ENCODE measurements at regions not wholly inside any gene's neighbourhood (a gene's known extent, or its start where the extent isn't known, plus 50 kb on each side); places are given as distances from the start of the nearest gene placed in this dataset.

- no peak for TF ChIP-seq ATF2 (CRISPR knock-in tag; IDR thresholded peaks at IDR 0.05; ENCODE audit: borderline replicate concordance, low read depth)
- TF ChIP-seq SMAD4 (CRISPR knock-in tag; IDR thresholded peaks at IDR 0.05) = no peak
Observed at GRCh38 chr12:75848961-75849360, 182.6 kb downstream of the PHLDA1 start (continued).

- DNase-seq (ENCODE audit: low spot score) (no peak), ATAC-seq (no peak)
- ChIA-PET POLR2A (no interaction called here), CTCF (interaction anchor here (0.6 to 1.3 kb wide), 2 partner anchors 64 to 104 kb away, joined by 3 read pairs; no protein-coding TSS in a partner anchor)
- H3K36me3 Mint-ChIP-seq = peaks cover 3% of the 10 kb centered on the region; the same call in 1 of the 2 replicates
- no peak overlapping the region for H3K27ac Mint-ChIP-seq
- H3K4me1 Mint-ChIP-seq = peaks cover 8% of the 10 kb centered on the region
- no peaks in the 10 kb centered on the region; the same call in 1 of the 2 replicates for H3K27me3 Mint-ChIP-seq (ENCODE audit: low read depth)
- peaks cover 12% of the 10 kb centered on the region for H3K9me3 Mint-ChIP-seq
- TF ChIP-seq NFE2L1 (CRISPR knock-in tag; IDR thresholded peaks at IDR 0.05) (no peak), ERG (CRISPR knock-in tag; IDR thresholded peaks at IDR 0.05) (no peak)
- no peak overlapping the region for H3K4me3 Mint-ChIP-seq
Observed at GRCh38 chr12:75848431-75848925, 183.1 kb downstream of the PHLDA1 start.

- TF ChIP-seq CREM (CRISPR knock-in tag; IDR thresholded peaks at IDR 0.05) (no peak), GTF2I (CRISPR knock-in tag; conservative IDR thresholded peaks at IDR 0.05) (no peak), ARID4B (CRISPR knock-in tag; IDR thresholded peaks at IDR 0.05; ENCODE audit: borderline replicate concordance) (no peak), FOXJ3 (CRISPR knock-in tag; IDR thresholded peaks at IDR 0.05; ENCODE audit: borderline replicate concordance) (no peak), ETV6 (CRISPR knock-in tag; IDR thresholded peaks at IDR 0.05) (no peak), CDX4 (CRISPR knock-in tag; IDR thresholded peaks at IDR 0.05; ENCODE audit: borderline replicate concordance) (no peak), ZNF232 (CRISPR knock-in tag; IDR thresholded peaks at IDR 0.05) (no peak), ZNF416 (CRISPR knock-in tag; IDR thresholded peaks at IDR 0.05) (no peak), ZMAT4 (CRISPR knock-in tag; IDR thresholded peaks at IDR 0.05) (no peak), MXD4 (CRISPR knock-in tag; IDR thresholded peaks at IDR 0.05; ENCODE audit: borderline replicate concordance) (no peak), SMAD3 (CRISPR knock-in tag; IDR thresholded peaks at IDR 0.05; ENCODE audit: borderline replicate concordance) (no peak)
- Mint-ChIP-seq H3K27me3 (ENCODE audit: low read depth) (no peaks in the 10 kb centered on the region), H3K4me1 (peaks cover 6% of the 10 kb centered on the region), H3K9me3 (peaks cover 12% of the 10 kb centered on the region), H3K27ac (no peak overlapping the region), H3K4me3 (no peak overlapping the region), H3K36me3 (peaks cover 3% of the 10 kb centered on the region; the same call in 1 of the 2 replicates)
- CTCF ChIA-PET = no interaction called here
- DNase-seq (ENCODE audit: low spot score) = no peak
- POLR2A ChIA-PET = no interaction called here
- ATAC-seq = no peak
Observed at GRCh38 chr12:75846102-75846501, 185.5 kb downstream of the PHLDA1 start.

Measured in WTC11 (cell line).